ENCODE measurements at regions not wholly inside any gene's neighbourhood (a gene's known extent, or its start where the extent isn't known, plus 50 kb on each side); places are given as distances from the start of the nearest gene placed in this dataset.

- TF ChIP-seq CTCF (conservative IDR thresholded peaks at IDR 0.05; ENCODE audit: low read length) (no peak), EZH2phosphoT487 (IDR thresholded peaks at IDR 0.05; ENCODE audit: borderline replicate concordance) (no peak)
Observed at GRCh38 chr9:118637681-118638080, 731.6 kb downstream of the BRINP1 start.
